Mucosa of rectum (tissue), 2 donors: ENCODE measurements at regions not wholly inside any gene's neighbourhood (a gene's known extent, or its start where the extent isn't known, plus 50 kb on each side); places are given as distances from the start of the nearest gene placed in this dataset.

Experiments
- H3K27ac ChIP-seq, 2 donors: one replicate each; pipeline ENCODE4 v1.7.0; 2013; ENCODE audit warnings: inconsistent platforms in 2 of 2, low read depth in 2 of 2, low read length in 2 of 2
- H3K27me3 ChIP-seq, 2 donors: one replicate each; pipeline ENCODE4 v1.7.0; 2013; ENCODE audit warnings: low read length in 2 of 2; ENCODE audit not compliant: control insufficient read depth in 2 of 2, insufficient read depth in 2 of 2
- H3K36me3 ChIP-seq, 2 donors: one replicate each; pipeline ENCODE4 v1.7.0; 2013; ENCODE audit warnings: low read length in 2 of 2; ENCODE audit not compliant: control insufficient read depth in 2 of 2, insufficient read depth in 2 of 2
- H3K4me1 ChIP-seq, 2 donors: one replicate each; pipeline ENCODE4 v1.7.0; 2013; ENCODE audit warnings: low read length in 2 of 2, mild to moderate bottlenecking in 1 of 2; ENCODE audit not compliant: control insufficient read depth in 2 of 2, insufficient read depth in 2 of 2
- H3K4me3 ChIP-seq, 2 donors: one replicate each; pipeline ENCODE4 v1.7.0; 2013; ENCODE audit warnings: low read length in 2 of 2
- H3K9ac ChIP-seq, 2 donors: one replicate each; pipeline ENCODE4 v1.7.0; 2013; ENCODE audit warnings: low read length in 2 of 2, low read depth in 1 of 2, mild to moderate bottlenecking in 1 of 2
- H3K9me3 ChIP-seq, 2 donors: one replicate each; pipeline ENCODE4 v1.7.0; 2013; ENCODE audit warnings: low read length in 2 of 2; ENCODE audit not compliant: control insufficient read depth in 2 of 2
- donor health status: healthy.
- donor health status: Normal muscosa, but diverticular disease.

DNA sequence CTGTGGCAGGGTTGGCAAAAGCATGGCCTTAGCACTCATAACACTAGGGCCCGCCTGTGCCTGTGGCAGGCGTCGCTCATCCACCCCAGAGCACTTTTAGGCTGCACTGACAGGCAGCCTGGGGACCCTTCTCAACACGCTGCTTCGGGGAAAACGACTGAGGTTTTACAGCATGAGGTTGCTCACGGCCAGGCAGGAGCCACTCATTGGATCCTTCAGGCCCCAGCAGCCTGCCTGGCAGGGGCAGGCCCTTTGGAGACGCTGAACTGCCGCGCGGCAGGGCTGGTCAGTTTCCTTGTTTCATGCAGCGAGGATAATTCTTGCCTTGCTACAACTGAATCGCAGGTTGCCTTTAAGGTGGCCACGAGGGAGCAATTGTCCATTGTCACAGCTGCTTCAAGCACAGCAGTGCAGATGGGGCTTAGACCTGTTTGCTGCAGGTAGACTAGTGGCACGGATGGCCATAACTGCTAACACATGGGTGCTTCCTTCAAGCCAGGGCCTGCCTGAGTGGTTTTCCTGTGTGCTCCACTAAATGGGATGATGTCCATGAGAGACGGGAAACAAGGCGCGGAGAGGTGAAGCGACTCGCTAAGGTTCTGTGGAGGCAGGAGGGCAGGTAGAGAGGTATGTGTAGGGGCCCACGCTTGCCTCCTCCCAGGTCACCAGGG lies 49.9 kb upstream of the HS6ST1 start:
- no peak overlapping the region for H3K4me3 ChIP-seq
- H3K27ac ChIP-seq = no peak overlapping the region
- H3K9me3 ChIP-seq = no peaks in the 10 kb centered on the region
- H3K9ac ChIP-seq = no peak overlapping the region
- H3K27me3 ChIP-seq = no peaks in the 10 kb centered on the region
- no peaks in the 10 kb centered on the region for H3K36me3 ChIP-seq
- H3K4me1 ChIP-seq = peaks cover 0 to 2% of the 10 kb centered on the region in 2 donors

DNA sequence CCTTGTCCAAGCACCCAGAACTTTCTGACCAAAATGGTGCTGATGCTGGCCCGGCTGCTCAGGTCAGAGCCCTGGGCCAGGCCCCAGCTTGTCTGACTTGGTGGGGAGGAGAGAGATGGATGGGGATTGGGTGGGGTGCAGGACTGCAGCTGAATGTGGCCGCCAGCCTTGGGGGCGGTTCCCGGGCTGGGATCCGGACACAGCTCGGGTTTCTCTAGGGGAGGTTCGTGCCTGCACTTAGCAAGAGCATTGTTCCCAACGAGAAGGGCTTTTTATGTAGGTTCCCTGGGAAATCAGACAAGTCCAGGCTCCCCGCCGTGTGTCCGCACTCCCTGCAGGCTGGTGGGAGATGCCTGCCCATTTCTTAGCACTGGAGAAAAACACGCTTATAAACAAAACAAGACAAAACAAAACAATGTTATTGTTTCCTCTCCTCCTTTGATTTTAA lies 50.5 kb upstream of the HS6ST1 start:
- H3K4me1 ChIP-seq = peaks cover 2 to 4% of the 10 kb centered on the region in 2 donors
- no peak overlapping the region for H3K9ac ChIP-seq
- H3K4me3 ChIP-seq = no peak overlapping the region
- no peaks in the 10 kb centered on the region for H3K9me3 ChIP-seq
- H3K27me3 ChIP-seq = no peaks in the 10 kb centered on the region
- no peaks in the 10 kb centered on the region for H3K36me3 ChIP-seq
- no peak overlapping the region for H3K27ac ChIP-seq

DNA sequence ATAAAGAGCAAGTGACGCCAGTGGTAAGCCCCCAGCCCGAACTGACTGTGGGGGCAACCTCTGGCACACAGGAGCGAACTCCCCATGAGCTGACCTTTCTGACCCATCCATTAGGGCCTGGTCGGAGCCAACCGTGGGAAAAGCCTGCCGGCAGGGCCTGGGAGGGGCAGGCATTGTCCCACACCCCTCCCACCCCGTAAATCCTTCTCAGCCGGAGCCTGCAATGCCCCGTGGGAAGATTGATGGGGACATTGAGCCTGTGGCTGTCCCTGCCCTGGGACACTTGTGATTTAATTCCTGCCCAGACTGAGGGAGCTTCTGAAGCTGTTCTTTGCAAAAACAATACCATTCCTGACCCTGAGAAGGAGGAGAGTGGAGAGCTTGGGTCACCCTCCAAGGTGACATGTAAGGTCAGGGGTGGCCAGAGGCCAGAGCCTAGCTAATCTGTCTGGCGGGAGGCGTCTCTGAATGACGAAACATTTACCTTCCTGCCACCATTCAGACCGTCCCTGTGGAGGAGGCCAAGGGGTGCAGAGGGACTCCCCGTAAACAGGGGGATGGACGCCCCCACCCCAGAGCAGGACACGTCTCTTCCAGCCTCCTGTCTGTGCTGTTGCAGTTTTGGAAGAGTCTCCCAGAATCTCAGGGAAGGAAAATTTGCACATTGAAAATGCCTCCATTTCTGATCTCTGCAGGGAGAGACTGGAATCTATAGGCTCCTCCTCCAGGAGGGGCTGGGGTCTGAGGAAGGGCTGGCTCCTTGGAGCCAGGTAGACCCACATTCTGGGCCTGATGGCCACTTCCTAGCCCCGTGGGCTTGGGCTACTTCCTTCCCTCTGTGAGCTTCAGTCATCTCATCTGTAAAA lies 51.2 kb upstream of the HS6ST1 start:
- Histone ChIP-seq H3K27ac (peak overlapping the region in 1 of 2 donors; percentile 17), H3K4me1 (peaks cover 7 to 10% of the 10 kb centered on the region in 2 donors)

DNA sequence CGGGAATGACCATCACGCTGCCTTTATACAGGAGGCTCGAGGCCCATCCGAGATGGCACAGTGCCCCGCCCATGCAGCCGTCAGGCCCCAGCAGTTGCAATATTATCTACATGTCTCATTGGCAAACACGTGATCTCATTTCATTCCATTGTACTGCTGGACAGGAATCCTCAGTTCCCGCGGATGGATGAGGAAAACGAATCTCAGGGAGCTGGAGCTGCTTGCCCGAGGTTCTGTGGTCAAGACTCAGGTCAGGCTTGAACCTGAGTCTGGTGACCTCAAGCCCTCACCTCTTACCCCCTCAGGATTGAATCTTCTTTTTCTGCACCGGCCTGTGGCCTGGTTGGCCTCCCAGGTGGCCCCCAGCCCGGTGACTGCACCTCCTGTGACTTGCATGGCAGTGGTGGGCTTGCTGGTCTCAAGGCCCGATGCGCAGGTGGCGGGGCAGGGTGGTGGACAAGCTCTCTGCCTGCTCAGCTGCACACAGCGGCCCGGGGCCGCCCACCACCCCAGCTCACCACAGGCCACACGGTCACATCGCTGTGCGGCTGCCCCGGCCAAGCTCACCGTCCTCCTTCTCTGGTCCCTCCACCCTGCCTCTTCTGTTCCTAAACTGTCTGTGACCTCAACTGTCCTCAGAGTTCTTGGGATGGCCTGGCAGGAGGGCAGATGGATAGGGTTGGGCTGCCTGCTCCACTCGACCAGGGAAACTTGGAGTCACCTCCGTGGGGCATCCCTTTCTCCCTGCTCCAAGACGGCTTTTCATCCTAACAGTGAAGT lies 52.0 kb upstream of the HS6ST1 start:
- H3K27ac ChIP-seq = no peak overlapping the region
- H3K36me3 ChIP-seq = no peaks in the 10 kb centered on the region
- no peak overlapping the region for H3K9ac ChIP-seq
- no peak overlapping the region for H3K4me3 ChIP-seq
- H3K4me1 ChIP-seq = peaks cover 8 to 11% of the 10 kb centered on the region in 2 donors
- no peaks in the 10 kb centered on the region for H3K9me3 ChIP-seq
- no peaks in the 10 kb centered on the region for H3K27me3 ChIP-seq

More for the DNA sequence above, 51.2 kb upstream of the HS6ST1 start:
- H3K36me3 ChIP-seq = no peaks in the 10 kb centered on the region
- no peaks in the 10 kb centered on the region for H3K27me3 ChIP-seq
- no peak overlapping the region for H3K9ac ChIP-seq
- no peak overlapping the region for H3K4me3 ChIP-seq
- no peaks in the 10 kb centered on the region for H3K9me3 ChIP-seq

DNA sequence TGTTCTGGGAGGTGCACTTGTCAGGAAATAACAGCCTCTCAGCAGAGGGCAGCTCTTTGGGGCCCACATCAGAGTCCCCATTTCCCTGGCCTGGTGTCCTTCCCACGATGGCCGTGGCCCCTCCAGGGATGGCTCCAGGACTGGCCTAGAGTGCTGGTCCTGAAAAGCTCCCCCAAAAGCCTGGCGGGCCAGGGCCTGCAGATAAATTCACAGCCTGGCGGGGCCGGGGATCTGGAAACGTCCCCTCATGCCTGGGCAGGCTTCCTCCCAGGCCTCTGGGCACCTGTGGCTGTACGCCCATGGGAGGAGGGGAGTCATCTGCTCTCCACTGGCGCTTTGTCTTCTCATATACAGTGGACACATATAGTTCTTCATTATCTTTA lies 52.6 kb upstream of the HS6ST1 start:
- no peaks in the 10 kb centered on the region for H3K9me3 ChIP-seq
- H3K9ac ChIP-seq = no peak overlapping the region
- H3K4me3 ChIP-seq = no peak overlapping the region
- no peaks in the 10 kb centered on the region for H3K36me3 ChIP-seq
- peaks cover 8 to 11% of the 10 kb centered on the region in 2 donors for H3K4me1 ChIP-seq
- no peak overlapping the region for H3K27ac ChIP-seq
- no peaks in the 10 kb centered on the region for H3K27me3 ChIP-seq

DNA sequence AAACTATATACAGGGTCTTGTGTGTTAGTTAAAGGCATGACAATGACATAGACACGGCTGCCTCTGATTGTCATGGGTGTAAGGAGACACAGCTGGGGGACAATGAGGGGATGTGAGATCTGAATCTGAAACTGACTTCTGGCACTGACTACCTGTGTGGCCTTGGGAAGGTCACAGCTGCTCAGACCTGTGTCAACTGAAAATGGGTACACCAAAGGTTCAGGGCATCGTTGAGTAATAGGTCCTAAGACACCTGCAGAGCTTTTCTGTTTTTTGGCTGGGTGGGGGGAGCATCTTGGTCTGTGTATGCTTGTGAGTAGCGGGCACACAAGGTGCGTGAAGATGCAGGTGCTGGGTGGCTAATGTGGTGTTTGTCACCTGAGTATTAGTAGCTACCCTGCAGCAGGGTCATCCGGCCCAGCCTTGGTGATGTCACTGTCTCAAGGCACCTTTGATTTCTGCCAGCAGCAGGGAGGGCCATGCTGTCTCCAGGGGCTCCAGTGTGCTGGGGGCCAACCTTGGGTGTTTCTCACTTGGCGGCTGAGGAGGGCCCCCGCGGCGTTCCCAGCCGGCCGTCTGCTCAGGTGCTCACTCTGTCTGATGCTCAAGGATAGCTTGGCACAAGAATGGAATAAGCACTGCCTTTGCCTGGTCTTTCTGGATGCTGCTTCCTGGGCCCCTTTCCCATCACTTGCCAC lies 53.1 kb upstream of the HS6ST1 start:
- Histone ChIP-seq H3K9ac (no peak overlapping the region), H3K27ac (no peak overlapping the region), H3K9me3 (no peaks in the 10 kb centered on the region), H3K27me3 (no peaks in the 10 kb centered on the region), H3K4me3 (no peak overlapping the region), H3K4me1 (peaks cover 8 to 11% of the 10 kb centered on the region in 2 donors), H3K36me3 (no peaks in the 10 kb centered on the region)

DNA sequence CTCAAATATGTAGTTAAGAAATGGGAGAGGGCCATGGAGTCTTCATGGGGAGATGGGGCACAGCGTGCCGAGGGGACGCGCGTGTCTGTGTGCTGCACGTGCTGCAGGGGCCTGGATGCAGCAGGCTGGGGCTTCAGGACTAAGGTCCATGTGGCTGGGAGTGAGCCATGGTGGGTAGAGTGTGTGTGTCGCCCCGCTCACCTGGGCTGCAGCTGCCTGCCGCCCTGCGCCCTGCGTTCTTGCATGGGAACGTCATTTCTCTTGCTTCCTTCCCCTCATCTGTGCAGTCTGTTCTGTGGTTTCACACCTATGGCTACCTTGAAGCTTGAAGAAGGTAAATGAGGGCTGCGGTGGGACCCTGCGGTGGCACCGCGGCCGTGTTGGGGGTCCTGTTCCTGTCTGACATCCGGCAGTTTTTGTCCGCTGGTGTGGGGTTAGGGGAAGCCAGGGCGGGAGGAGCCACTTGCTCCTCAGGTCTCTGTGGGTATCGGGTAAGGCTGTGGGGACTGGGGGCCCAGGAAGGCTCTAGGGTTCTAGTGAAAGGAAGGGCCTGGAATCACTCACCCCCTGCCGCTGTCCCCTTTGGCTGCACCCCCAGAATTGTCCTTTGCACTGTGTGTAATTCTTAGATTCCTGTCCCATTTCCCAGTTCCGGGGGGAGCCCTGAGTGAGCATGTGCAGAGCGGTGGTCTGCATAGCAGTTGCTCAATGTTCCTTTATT lies 54.1 kb upstream of the HS6ST1 start:
- Histone ChIP-seq H3K4me3 (no peak overlapping the region), H3K27ac (no peak overlapping the region), H3K36me3 (no peaks in the 10 kb centered on the region), H3K9ac (no peak overlapping the region), H3K9me3 (no peaks in the 10 kb centered on the region), H3K4me1 (peaks cover 8 to 11% of the 10 kb centered on the region in 2 donors), H3K27me3 (no peaks in the 10 kb centered on the region)

DNA sequence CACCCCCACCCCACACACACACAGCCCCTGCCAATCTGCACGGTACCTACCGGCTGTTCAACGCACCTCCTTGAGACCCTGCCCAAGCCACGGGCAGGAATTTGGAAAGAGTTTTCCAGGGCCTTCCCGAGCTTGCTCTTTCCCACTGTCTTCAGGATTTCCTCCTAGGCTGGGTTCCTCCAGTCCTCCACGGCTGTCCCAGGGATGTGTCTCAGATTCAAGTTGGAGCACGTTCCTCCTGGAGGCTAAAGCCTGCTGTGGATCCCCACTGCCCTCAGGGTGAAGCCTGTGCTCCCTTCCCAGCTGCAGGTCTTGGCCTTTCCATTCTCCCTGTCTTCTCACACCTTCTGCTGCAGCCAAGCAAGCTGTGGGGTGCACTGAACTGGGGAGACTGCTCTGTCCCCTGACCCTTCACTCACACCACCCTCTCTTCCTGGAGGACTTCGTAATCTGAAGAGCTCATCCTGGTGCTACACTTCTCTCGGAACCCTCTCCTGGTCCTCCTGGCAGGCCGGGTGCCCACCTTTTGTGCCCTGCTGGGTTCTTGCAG lies 54.9 kb upstream of the HS6ST1 start:
- Histone ChIP-seq H3K27me3 (no peaks in the 10 kb centered on the region), H3K4me3 (no peak overlapping the region), H3K36me3 (no peaks in the 10 kb centered on the region), H3K4me1 (peaks cover 8 to 12% of the 10 kb centered on the region in 2 donors), H3K27ac (no peak overlapping the region), H3K9me3 (no peaks in the 10 kb centered on the region), H3K9ac (no peak overlapping the region)
